GM20431 (cell line): ENCODE measurements at regions not wholly inside any gene's neighbourhood (a gene's known extent, or its start where the extent isn't known, plus 50 kb on each side); places are given as distances from the start of the nearest gene placed in this dataset.

Experiments used
- in situ Hi-C: fragments of 300-500 bp; cut with MseI, MboI; formaldehyde crosslinking; loops from one replicate; pipeline ENCODE4 v1.15.0; 2020; ENCODE audit warnings: low sequenced_read_pairs; ENCODE audit not compliant: unreplicated experiment

DNA sequence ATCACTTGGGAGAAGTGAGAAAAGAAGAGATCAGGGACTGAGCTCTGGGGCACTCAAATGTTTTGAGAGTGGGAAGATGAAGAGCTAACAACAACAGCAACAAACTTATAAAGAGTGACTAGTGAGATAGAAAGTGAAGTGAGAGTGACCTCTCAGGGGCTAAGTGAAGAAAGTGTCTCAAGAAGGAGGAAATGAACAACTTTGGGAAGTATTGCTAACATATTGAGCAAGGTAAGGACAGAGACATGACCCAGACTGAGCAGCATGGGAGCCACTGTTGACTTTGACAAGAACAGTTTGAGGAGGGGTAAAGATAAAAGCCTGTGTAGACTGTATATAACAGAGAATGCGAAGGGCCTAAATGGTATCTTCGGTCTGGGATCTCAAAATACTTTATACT, 155.1 kb upstream of the BTG1 start:
- in situ Hi-C loops, result no loop called here

GRCh38 chr12:92299744-92300143, 154.1 kb upstream of the BTG1 start:
- in situ Hi-C loops, result no loop called here

DNA sequence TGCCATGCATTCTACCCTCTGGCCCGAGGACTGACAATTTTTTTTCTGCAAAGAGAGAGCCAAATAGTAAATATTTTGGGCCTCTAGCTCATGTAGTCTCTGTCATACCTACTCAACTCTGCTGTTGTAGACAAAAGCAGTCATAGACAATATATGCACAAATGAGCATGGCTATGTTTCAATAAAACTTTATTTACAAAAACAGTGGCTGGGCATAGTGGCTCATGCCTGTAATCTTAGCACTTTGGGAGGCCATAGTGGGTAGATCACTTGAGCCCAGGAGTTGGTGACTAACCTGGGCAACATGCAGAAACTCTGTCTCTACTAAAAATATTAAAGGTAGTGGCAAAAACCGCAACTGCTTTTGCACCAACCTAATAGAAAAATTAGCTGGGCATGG, 153.7 kb upstream of the BTG1 start:
- in situ Hi-C loops, result no loop called here

DNA sequence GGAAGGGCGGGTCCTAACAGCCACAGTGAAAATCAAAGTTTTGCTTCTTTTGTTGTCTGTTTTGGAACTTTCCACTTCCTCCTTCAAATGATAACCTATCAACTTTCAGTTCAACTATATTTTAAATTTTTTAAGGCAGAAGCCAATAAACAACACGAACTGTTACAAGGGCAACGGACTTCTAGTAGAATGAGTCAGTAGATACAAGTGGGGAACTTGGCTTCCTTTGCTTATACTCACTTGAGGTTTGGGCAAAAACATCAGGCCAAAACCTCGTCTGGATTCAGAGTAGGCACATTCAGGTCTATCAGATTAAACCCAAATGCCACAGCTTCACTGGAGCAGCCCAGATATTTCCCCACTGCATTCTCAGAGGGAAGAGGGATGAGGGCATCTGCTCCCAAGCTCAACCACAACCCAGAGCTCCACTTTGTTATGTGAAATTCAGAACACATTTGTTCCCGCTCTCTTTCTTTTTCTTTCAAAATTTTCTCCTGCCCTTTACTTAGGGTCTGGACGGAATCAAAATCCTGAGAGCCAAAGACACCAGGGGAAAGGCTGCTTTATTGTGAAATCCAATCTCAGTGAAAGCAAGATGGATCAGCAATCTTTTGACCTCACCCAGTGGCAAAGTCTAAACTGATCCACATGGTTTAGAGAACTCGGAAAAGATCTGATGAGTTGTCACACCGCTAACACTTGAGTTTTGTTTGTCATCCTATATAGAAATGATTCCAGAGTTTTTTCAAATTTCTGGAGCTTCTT, 152.5 kb upstream of the BTG1 start:
- in situ Hi-C loops, result no loop called here

- in situ Hi-C loops, result no loop called here
Observed at GRCh38 chr12:92297405-92297804, 151.8 kb upstream of the BTG1 start.

DNA sequence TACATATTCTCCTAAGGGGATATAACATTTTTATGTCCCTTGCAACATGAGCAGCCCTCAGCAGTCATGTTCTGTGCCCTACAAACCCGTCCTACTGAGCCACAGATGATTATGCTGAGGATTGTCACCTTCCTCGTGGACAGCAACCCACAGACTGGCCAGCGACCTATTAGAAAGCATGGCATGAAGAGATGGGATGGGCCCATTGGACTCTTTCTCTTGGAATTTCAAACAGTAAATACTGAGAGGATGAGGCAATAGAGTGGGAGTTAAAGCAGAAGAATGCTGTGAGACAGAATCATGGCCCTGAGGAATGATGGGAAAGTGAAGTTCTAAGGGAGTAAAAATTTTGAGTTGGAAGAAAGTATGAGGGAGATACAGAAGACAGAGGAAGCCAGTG, 149.9 kb upstream of the BTG1 start:
- in situ Hi-C loops, result no loop called here

DNA sequence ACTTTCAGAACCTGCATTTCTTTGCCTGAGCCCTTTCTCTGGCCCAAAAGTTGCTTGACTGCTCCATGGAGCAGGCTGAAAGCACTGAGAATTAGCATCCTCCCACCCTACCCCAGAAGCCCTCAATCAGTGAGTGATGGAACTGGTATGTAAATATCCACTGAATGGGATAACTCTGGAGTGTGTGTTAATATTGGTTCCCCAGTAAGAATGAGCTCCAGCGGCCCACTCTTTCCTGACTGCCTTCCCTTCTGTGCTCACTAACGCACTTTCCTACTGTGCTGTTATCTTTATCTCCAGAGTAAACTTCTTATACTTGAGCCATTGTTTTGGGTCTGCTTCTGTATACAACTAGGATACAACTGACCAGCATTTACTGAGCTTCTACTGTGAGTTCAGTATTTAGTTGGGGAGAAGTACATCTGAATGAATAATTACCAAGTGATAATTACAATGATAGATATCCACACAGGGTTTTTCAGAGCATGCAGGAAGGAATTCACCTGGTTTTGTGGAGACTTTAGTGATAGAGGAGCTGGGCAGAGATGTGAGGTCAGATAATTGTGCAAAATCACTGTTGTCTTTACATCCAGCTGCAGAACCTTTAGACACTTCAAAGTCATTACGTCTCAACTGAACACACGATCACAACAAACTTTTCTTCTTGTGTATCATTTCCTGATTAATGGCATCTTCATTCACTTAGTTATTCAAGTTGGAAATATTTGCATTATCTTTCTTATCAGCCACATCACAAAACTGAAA, 149.2 kb upstream of the BTG1 start:
- in situ Hi-C loops, result no loop called here

DNA sequence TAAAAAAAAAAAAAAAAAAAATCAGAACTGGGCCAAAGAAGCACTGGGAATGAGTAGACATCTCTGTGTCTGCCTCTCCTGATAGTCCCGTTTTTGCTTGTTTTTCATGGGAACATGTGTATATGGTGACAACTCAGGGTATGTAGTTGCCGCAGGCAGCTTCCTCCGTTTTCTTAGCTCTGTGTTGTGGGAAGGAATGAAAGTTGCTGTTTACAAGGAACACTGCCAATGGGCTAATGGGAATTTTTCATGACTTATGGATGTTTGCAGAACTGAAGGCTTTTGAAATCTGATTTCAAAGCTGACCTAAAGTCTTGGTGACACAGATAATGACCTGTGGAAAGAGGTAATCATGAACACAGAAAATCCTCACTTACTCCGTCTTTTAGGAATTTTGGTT, 146.4 kb upstream of the BTG1 start:
- in situ Hi-C loops, result no loop called here

DNA sequence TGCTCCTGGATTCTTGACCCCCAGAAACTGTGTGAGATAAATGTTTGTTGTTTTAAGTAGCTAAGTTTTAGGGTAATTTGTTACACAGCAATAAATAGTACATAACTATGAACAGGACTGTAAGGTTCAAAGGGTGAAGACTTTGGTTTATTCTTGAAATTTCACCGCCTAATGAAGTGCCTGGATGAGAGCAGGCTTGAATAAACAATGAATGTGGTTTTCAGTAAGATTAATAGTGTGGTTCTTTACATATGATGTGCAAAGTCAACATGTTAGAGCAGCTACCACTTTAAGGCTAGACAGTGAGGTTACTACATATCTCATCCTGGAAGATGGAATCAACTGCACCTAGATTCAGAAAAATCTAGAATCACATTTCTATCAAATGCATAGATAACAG, 145.2 kb upstream of the BTG1 start:
- in situ Hi-C loops, result no loop called here

DNA sequence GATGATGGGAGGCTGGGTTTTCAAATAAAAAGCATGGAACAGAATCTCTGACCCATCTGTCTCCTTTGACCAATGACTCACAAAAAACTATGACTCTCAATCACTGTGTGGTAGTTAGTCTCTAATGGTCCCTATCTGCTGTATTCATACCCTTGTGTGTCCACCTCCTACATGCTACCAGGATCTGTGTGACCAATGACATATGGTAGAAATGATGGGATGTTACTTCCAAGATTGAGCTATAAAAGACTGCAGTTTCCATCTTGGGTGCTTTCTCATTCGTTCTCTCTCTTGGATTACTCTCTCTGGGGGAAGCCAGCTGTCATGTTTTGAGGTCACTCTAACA, 144.7 kb upstream of the BTG1 start:
- in situ Hi-C loops, result no loop called here

- in situ Hi-C loops, result no loop called here
Observed at GRCh38 chr12:92289629-92290349, 144.1 kb upstream of the BTG1 start.

DNA sequence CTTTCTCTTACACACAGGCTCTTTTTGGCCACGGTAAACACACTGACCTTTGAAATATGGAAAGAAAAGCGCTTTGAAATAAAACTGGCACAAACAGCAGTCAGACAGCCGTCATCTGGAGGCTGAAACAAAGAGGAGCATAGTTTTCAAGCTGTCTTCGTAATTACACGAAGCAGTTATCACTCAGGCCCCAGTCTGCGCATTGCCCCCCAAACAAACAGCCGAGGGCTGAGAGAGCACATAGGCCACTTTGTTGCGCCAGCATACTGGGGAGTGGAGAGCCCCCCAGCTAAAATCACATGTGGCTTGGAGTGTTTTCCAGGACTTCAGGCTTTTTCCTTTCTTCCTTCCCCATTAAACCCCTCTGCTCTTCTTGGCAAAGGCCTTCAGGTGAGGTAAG, 142.9 kb upstream of the BTG1 start:
- in situ Hi-C loops, result no loop called here

DNA sequence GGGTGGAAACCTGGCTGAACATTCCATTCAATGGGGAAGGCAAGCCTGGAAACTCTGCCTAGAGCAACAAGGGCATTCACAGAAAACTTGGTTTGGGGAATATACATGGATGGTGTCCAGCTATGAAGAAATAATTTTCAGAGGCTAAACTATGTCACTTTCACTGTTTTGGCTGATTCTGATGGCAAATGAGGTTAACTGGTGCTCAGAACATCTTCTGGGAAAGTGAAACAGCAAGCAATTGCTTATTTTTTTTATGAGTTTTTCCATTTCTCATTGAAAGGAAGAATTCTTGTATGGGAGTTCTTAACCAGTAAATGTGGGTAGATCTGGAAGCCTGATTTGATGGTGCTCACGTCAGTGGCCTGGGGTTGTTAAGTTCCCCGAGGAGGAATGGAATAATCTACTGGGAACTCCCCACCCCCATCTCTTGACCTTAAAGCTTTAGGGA, 132.8 kb upstream of the BTG1 start:
- in situ Hi-C loops, result no loop called here

- in situ Hi-C loops, result no loop called here
Observed at GRCh38 chr12:92277795-92278194, 132.1 kb upstream of the BTG1 start.

DNA sequence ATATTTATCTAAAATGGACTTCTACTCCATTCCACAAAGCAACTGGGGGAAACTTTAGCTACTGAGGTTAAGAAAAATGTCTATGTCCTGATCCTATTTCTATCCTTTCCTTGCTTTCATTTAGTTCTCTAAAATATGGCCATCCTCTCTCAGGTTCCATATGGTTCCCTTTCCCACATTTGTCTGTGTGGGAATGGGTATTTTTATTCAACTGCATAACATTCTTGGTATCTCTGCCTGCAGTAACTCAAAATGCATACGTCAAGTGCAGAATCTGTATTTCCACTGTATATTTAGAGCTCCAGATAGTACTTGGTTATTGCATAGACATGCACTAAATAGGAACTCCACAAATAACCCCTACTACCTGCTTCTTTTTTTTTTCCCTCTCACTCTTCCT, 130.6 kb upstream of the BTG1 start:
- in situ Hi-C loops, result no loop called here

- in situ Hi-C loops, result no loop called here
Observed at GRCh38 chr12:92275443-92276154, 130.0 kb upstream of the BTG1 start.

DNA sequence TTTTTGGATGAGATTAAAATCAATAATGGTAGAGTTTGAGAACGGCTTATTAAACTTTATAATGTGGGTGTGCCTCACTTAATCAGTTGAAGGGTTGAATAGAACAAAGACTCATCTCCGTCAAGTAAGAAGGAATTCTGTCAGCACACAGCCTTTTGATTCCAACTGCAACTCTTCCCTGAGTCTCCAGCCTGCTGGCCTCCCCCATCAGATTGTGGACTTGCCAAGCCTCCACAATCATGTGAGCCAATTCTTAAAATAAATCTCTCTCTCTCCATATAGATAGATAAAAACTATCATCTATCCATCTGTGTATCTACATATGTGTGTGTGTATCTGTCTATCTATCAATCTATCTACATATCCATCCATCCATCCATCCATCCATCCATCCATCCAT, 127.4 kb upstream of the BTG1 start:
- in situ Hi-C loops, result no loop called here

DNA sequence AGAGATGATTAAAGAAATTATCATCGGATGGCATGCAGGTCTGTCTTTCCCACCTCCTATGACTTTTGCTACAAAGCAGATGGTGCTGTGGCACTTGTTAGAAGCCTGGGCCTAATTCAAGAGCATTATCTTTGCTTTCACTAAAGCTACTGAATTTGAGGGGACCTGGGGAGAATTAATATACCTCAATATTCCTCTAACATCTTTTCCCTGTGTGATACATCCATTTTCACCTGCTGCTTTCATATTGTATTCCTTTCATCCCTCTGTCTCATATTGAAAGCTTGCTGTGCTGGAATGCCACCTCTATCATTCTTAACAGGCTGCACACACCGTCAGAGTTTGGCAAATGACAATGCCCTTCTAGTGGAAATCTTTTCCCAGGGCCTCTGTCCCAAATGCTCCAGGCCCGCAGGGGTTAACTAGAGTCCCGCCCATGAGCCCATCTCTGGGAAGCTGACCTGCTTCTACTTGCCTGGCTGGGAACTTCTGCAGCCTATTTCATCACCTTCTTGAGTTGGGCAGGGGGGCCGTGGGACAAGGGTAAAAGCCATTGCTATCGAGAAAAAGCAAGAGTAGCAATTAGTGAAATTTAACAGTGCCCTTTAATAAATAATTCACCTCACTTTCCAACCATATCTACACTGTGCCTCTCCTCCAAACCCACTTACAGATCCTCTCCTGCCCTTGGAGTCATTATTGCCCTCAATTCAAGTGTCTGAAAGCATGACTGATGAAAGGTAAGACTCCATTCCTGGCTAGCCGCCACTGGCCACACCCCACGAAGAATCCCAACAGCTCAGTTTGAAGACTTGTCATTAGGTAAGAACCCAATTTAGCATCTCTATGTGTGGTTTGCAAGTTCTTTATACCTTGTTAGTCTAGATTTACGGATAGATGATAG, 126.7 kb upstream of the BTG1 start:
- in situ Hi-C loops, result no loop called here

GRCh38 chr12:92271341-92271740, 125.7 kb upstream of the BTG1 start:
- in situ Hi-C loops, result no loop called here

DNA sequence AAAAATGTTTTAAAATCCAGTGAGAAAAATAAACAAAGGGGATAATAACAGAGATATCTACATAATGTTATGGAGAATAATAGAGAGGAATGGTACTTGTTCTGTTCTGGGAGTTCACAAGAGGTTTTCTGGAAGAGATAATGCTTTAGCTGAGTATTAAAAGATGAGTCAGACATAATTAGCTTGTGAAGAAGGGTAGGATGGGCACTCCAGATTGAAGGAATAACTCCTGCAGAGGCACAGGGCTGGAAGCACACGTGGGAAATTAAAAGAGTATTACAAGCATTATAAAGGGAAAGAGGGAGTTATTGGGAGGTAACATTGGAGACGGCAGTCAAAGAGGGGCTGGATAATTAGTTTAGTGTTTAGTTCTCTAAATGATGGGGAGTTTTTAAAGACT, 124.9 kb upstream of the BTG1 start:
- in situ Hi-C loops, result no loop called here
